A549 (cell line): ENCODE measurements at regions not wholly inside any gene's neighbourhood (a gene's known extent, or its start where the extent isn't known, plus 50 kb on each side); places are given as distances from the start of the nearest gene placed in this dataset.

Experiments used
- CTCF ChIP-seq: fragments of >200 bp; sonication (Bioruptor Twin); formaldehyde crosslinking; IDR thresholded peaks from 3 replicates; pipeline ENCODE4 v1.5.1; 2016
- FOSB ChIP-seq: fragments of 250-450 bp; sonication (Bioruptor Pico); IDR thresholded peaks from 2 replicates; pipeline ENCODE4 v1.5.0; 2020; ENCODE audit warnings: mild to moderate bottlenecking, moderate library complexity
- MAX ChIP-seq: IDR thresholded peaks from 2 replicates; pipeline ENCODE4 v1.6.1; 2012
- NR3C1 ChIP-seq: fragments of >200 bp; sonication (Bioruptor Twin); formaldehyde crosslinking; IDR thresholded peaks from 3 replicates; pipeline ENCODE4 v1.6.1; 2017
- POLR2A ChIP-seq: IDR thresholded peaks from 2 replicates; pipeline ENCODE4 v1.6.1; 2012; ENCODE audit warnings: mild to moderate bottlenecking, low read length
- REST ChIP-seq: fragments of 200-600 bp; sonication (generic); IDR thresholded peaks from 2 replicates; pipeline ENCODE4 v1.6.1; 2016; ENCODE audit warnings: antibody characterized with exemption, mild to moderate bottlenecking, moderate library complexity

- TF ChIP-seq NR3C1 (no peak), POLR2A (no peak), MAX (no peak), CTCF (no peak), REST (no peak), FOSB (no peak)
Observed at GRCh38 chr6:9699888-9700287, 715.0 kb downstream of the TFAP2A start.
